ENCODE measurements at regions not wholly inside any gene's neighbourhood (a gene's known extent, or its start where the extent isn't known, plus 50 kb on each side); places are given as distances from the start of the nearest gene placed in this dataset.

GRCh38 chr10:5310914-5311313, 53.9 kb upstream of the UCN3 start:
- no peak for DNase-seq (ENCODE audit: low read depth)

- no peak for DNase-seq (ENCODE audit: low read depth)
These were observed 53.1 kb upstream of the UCN3 start for GRCh38 chr10:5311617-5312016.

GRCh38 chr10:5314840-5315239, 49.9 kb upstream of the UCN3 start:
- DNase-seq (ENCODE audit: low read depth), result no peak

Data from GM04503 (cell line).